T-helper 9 cell (primary cell): ENCODE measurements at regions not wholly inside any gene's neighbourhood (a gene's known extent, or its start where the extent isn't known, plus 50 kb on each side); places are given as distances from the start of the nearest gene placed in this dataset.
"Not testable (repeated sequence)": the region's sequence is repeated elsewhere in the genome, so short reads cannot be mapped to it uniquely, and the experiment has no call there.

ENCODE experiments used
- DNase-seq: peaks from one replicate; pipeline ENCODE4 v3.0.0-alpha.2; 2020

- DNase-seq: not testable (repeated sequence)
Observed at GRCh38 chr18:73671480-73671879, 476.2 kb downstream of the FBXO15 start.

GRCh38 chr18:73670524-73670923 is 477.1 kb downstream of the FBXO15 start:
- no peak for DNase-seq

- DNase-seq: no peak
Observed at GRCh38 chr18:73670039-73670438, 477.6 kb downstream of the FBXO15 start.

GRCh38 chr18:73669297-73669696 is 478.3 kb downstream of the FBXO15 start:
- DNase-seq: no peak

GRCh38 chr18:73668051-73668450 is 479.6 kb downstream of the FBXO15 start:
- DNase-seq: no peak

- DNase-seq: no peak
Observed at GRCh38 chr18:73666772-73667171, 480.9 kb downstream of the FBXO15 start.

GRCh38 chr18:73664896-73665295 is 482.7 kb downstream of the FBXO15 start:
- DNase-seq: no peak

GRCh38 chr18:73663581-73663980 is 484.1 kb downstream of the FBXO15 start:
- DNase-seq: no peak

GRCh38 chr18:73662421-73662820 is 485.2 kb downstream of the FBXO15 start:
- no peak for DNase-seq

- no peak for DNase-seq
Observed at GRCh38 chr18:73660931-73661856, 486.4 kb downstream of the FBXO15 start.

- DNase-seq: no peak
Observed at GRCh38 chr18:73656691-73657090, 490.9 kb downstream of the FBXO15 start.

GRCh38 chr18:73653827-73654226 is 493.8 kb downstream of the FBXO15 start:
- no peak for DNase-seq

GRCh38 chr18:73653251-73653650 is 494.4 kb downstream of the FBXO15 start:
- no peak for DNase-seq

- DNase-seq: no peak
Observed at GRCh38 chr18:73647391-73647790, 500.2 kb downstream of the FBXO15 start.

GRCh38 chr18:73646772-73647171 is 500.9 kb downstream of the FBXO15 start:
- no peak for DNase-seq

- DNase-seq: no peak
Observed at GRCh38 chr18:73646196-73646595, 501.4 kb downstream of the FBXO15 start.

GRCh38 chr18:73645160-73645715 is 502.4 kb downstream of the FBXO15 start:
- DNase-seq: no peak

GRCh38 chr18:73639788-73640187 is 507.8 kb downstream of the FBXO15 start:
- no peak for DNase-seq

- no peak for DNase-seq
Observed at GRCh38 chr18:73638709-73639108, 508.9 kb downstream of the FBXO15 start.

- no peak for DNase-seq
Observed at GRCh38 chr18:73636355-73636754, 511.3 kb downstream of the FBXO15 start.

- DNase-seq: no peak
Observed at GRCh38 chr18:73626859-73627258, 520.8 kb downstream of the FBXO15 start.

- DNase-seq: no peak
Observed at GRCh38 chr18:73626221-73626620, 521.4 kb downstream of the FBXO15 start.

GRCh38 chr18:73621091-73621490 is 526.5 kb downstream of the FBXO15 start:
- DNase-seq: no peak

- no peak for DNase-seq
Observed at GRCh38 chr18:73617981-73618380, 529.7 kb downstream of the FBXO15 start.
